ENCODE measurements at regions not wholly inside any gene's neighbourhood (a gene's known extent, or its start where the extent isn't known, plus 50 kb on each side); places are given as distances from the start of the nearest gene placed in this dataset.

DNA sequence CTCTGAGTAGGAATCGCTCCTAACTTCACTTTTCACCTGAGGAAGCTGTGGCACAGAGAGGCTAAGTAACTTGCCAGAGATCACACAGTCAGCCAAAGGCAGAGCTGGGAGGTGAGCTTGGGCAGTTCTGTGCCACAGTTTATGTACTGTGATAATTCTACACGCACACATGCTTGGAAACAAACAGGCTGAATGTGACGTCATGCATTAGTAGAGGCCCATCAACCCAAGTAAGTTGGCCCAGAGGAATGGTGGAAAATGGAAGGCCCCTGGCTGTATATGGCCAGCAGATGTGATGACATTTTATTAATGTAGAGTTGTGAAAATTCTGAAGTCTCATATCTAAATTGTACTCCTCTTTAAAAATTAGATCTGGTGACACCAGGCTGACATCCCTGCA lies 394.0 kb downstream of the MIAT start:
- Histone ChIP-seq H2BK120ac (replicated peaks; ENCODE audit: low read depth, low read length) (no peak overlapping the region), H3K4me3 (ENCODE audit: extremely low read depth in 1 of 4, insufficient read depth in 2 of 4, low read depth in 3 of 4, low read length in 4 of 4) (no peak overlapping the region), H2BK5ac (ENCODE audit: low read depth, low read length) (no peak overlapping the region), H4K91ac (replicated peaks; ENCODE audit: insufficient read length, low read length) (no peak overlapping the region), H3K9ac (replicated peaks in 1 of 4; ENCODE audit: extremely low read depth in 1 of 4, low read depth in 3 of 4, low read length in 3 of 4) (no peak overlapping the region), H3K23ac (ENCODE audit: insufficient read length) (no peak overlapping the region), H3K79me2 (ENCODE audit: control insufficient read depth in 1 of 2, insufficient read depth in 2 of 2, low read length in 2 of 2) (no peaks in the 10 kb centered on the region), H2AFZ (ENCODE audit: low read length) (no peak overlapping the region), H4K8ac (ENCODE audit: extremely low read depth, insufficient read depth, low read length) (no peak overlapping the region), H2BK12ac (ENCODE audit: low read depth, low read length) (no peak overlapping the region), H2BK20ac (ENCODE audit: low read length) (no peak overlapping the region), H3K36me3 (ENCODE audit: control insufficient read depth in 2 of 4, insufficient read depth in 4 of 4, low read length in 3 of 4) (no peaks in the 10 kb centered on the region), H3K4me1 (replicated peaks in 1 of 4; ENCODE audit: control insufficient read depth in 3 of 4, insufficient read depth in 4 of 4, low read length in 3 of 4) (no peaks in the 10 kb centered on the region), H3K23me2 (ENCODE audit: low read depth, low read length) (no peaks in the 10 kb centered on the region), H3K27ac (ENCODE audit: low read depth, low read length) (no peak overlapping the region), H3K14ac (ENCODE audit: insufficient read length) (no peak overlapping the region), H4K5ac (ENCODE audit: insufficient read length, low read depth, low read length) (no peak overlapping the region), H3K9me3 (ENCODE audit: insufficient read depth in 2 of 2, low read depth in 1 of 2, low read length in 1 of 2) (peaks cover 0 to 3% of the 10 kb centered on the region in 2 experiments; a peak in 1 of 4 replicates), H3K4me2 (ENCODE audit: insufficient read depth in 1 of 2, low read depth in 2 of 2, low read length in 2 of 2) (no peak overlapping the region), H2AK5ac (ENCODE audit: low read depth, low read length) (no peak overlapping the region), H3K18ac (ENCODE audit: extremely low read depth, low read length) (no peak overlapping the region), H2BK15ac (ENCODE audit: low read length) (no peak overlapping the region), H3K56ac (replicated peaks; ENCODE audit: insufficient read length, low read depth, low read length) (no peak overlapping the region), H4K20me1 (replicated peaks in 1 of 2; ENCODE audit: control insufficient read depth in 1 of 2, insufficient read depth in 2 of 2, low read length in 2 of 2) (no peaks in the 10 kb centered on the region), H3K27me3 (replicated peaks in 1 of 4; ENCODE audit: control insufficient read depth in 3 of 4, extremely low read depth in 1 of 4, insufficient read depth in 3 of 4, low read length in 3 of 4) (no peaks in the 10 kb centered on the region), H3K79me1 (ENCODE audit: low read depth, low read length) (no peaks in the 10 kb centered on the region), H3K4ac (replicated peaks; ENCODE audit: insufficient read length, low read depth, low read length) (no peak overlapping the region)
- no peak for DNase-seq (ENCODE audit: low read depth in 1 of 2, low spot score in 2 of 2)
- CTCF ChIA-PET (ENCODE audit: partially characterized antibody) = interaction anchor here (0.9 kb wide), 1 partner anchor 113 kb away, joined by 3 read pairs; no protein-coding TSS in a partner anchor
- TF ChIP-seq RAD21 (IDR thresholded peaks at IDR 0.05 in 1 of 2, conservative IDR thresholded peaks at IDR 0.05 in 1 of 2; ENCODE audit: low read depth in 2 of 2, low read length in 2 of 2) = no peak
- no peak for TF ChIP-seq TCF12 (IDR thresholded peaks at IDR 0.05; ENCODE audit: low read depth, low read length)
- TF ChIP-seq TAF1 (IDR thresholded peaks at IDR 0.05; ENCODE audit: low read depth, low read length) = no peak
- TF ChIP-seq KDM4A (IDR thresholded peaks at IDR 0.05; ENCODE audit: low read depth, low read length, severe bottlenecking) = no peak
- TF ChIP-seq SP4 (IDR thresholded peaks at IDR 0.05; ENCODE audit: low read length) = no peak
- no peak for TF ChIP-seq BRCA1 (IDR thresholded peaks at IDR 0.05; ENCODE audit: low read depth, low read length)
- TF ChIP-seq, protein P1, sequence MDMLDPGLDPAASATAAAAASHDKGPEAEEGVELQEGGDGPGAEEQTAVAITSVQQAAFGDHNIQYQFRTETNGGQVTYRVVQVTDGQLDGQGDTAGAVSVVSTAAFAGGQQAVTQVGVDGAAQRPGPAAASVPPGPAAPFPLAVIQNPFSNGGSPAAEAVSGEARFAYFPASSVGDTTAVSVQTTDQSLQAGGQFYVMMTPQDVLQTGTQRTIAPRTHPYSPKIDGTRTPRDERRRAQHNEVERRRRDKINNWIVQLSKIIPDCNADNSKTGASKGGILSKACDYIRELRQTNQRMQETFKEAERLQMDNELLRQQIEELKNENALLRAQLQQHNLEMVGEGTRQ (IDR thresholded peaks at IDR 0.05; ENCODE audit: low read length) = no peak
- TF ChIP-seq POLR2AphosphoS5 (IDR thresholded peaks at IDR 0.05; ENCODE audit: low read depth, low read length) = no peak
- no peak for TF ChIP-seq SUZ12 (IDR thresholded peaks at IDR 0.05; ENCODE audit: low read length)
- TF ChIP-seq TEAD4 (IDR thresholded peaks at IDR 0.05; ENCODE audit: low read depth, low read length) = no peak
- TF ChIP-seq CBX5 (IDR thresholded peaks at IDR 0.05; ENCODE audit: low read depth, low read length) = no peak
- no peak for TF ChIP-seq CTBP2 (IDR thresholded peaks at IDR 0.05; ENCODE audit: borderline replicate concordance, insufficient read depth, insufficient read length, low read length)
- no peak for FAIRE-seq
- POLR2A ChIA-PET (ENCODE audit: partially characterized antibody) = no interaction called here
- WGBS, 2 experiments (ENCODE audit: extremely low coverage in 1 of 2, insufficient coverage in 1 of 2, insufficient read length in 1 of 2, insufficient replicate concordance in 2 of 2, low coverage in 1 of 2, low lambda C conversion rate in 2 of 2, missing lambda C conversion rate in 1 of 2) = 61% methylated on average over 3 of the region's 3 CpGs; no CpG with 5 or more reads in 1 of the 2 experiments

Measured in H1 (cell line).